ENCODE measurements at regions not wholly inside any gene's neighbourhood (a gene's known extent, or its start where the extent isn't known, plus 50 kb on each side); places are given as distances from the start of the nearest gene placed in this dataset.
"Not testable (repeated sequence)": the region's sequence is repeated elsewhere in the genome, so short reads cannot be mapped to it uniquely, and the experiment has no call there.

DNA sequence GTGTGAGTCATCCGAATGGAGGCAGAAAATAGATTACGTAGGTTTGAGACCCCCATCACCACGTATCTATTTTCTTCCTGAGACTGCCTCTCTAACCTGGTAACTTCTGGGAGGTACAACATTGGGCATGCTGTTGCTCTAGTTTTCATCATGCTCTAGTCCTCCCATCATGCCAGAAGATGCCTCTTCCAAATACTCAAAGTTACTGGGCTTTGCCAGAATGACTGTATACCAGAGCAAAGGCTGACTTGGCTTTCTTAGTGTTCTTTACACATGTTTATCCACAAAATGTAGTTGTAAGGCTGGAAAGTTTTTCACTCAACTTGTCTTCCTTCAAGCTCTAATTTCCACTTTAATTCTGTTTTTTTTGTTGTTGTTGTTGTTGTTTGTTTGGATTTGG, 370.5 kb downstream of the MDFIC start:
- FAIRE-seq: no peak
- H3K27me3 ChIP-seq (ENCODE audit: control insufficient read depth, insufficient read depth, low read length): no peaks in the 10 kb centered on the region
- TF ChIP-seq, protein P1, sequence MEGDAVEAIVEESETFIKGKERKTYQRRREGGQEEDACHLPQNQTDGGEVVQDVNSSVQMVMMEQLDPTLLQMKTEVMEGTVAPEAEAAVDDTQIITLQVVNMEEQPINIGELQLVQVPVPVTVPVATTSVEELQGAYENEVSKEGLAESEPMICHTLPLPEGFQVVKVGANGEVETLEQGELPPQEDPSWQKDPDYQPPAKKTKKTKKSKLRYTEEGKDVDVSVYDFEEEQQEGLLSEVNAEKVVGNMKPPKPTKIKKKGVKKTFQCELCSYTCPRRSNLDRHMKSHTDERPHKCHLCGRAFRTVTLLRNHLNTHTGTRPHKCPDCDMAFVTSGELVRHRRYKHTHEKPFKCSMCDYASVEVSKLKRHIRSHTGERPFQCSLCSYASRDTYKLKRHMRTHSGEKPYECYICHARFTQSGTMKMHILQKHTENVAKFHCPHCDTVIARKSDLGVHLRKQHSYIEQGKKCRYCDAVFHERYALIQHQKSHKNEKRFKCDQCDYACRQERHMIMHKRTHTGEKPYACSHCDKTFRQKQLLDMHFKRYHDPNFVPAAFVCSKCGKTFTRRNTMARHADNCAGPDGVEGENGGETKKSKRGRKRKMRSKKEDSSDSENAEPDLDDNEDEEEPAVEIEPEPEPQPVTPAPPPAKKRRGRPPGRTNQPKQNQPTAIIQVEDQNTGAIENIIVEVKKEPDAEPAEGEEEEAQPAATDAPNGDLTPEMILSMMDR (IDR thresholded peaks at IDR 0.05; ENCODE audit: insufficient read depth, low read length, severe bottlenecking): no peak

GRCh38 chr7:115289971-115290370, 368.1 kb downstream of the MDFIC start:
- H3K36me3 ChIP-seq (ENCODE audit: control insufficient read depth, insufficient read depth, low read length): no peaks in the 10 kb centered on the region
- DNase-seq (ENCODE audit: low read depth): no peak
- TF ChIP-seq, protein P1 (IDR thresholded peaks at IDR 0.05; ENCODE audit: insufficient read depth, low read length, severe bottlenecking): no peak
- H3K4me3 ChIP-seq (ENCODE audit: low read depth, low read length): no peak overlapping the region
- no peak for FAIRE-seq
- H3K27me3 ChIP-seq (ENCODE audit: control insufficient read depth, insufficient read depth, low read length): no peaks in the 10 kb centered on the region

More for the DNA sequence above, 370.5 kb downstream of the MDFIC start:
- no peak for DNase-seq (ENCODE audit: low read depth)
- H3K4me3 ChIP-seq (ENCODE audit: low read depth, low read length): no peak overlapping the region
- H3K36me3 ChIP-seq (ENCODE audit: control insufficient read depth, insufficient read depth, low read length): no peaks in the 10 kb centered on the region

DNA sequence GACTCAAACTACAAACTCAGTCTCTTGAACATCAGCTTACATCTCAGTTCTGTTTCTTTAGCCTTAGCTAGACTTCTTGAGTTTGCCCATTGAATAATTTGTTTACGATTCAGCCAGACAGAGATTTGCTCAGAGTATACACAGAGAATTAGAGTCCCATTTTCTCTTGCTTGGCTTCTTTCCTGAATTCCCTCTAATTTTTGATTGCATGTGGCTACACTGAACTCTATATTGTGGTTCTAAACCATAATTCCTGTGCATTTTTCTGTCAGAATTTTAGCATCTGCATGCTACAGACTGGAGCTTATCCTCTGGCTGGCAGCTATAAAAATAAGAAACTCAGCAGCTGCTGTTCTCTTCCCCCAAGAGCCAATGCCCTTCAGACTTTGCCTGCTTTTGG, 354.9 kb downstream of the MDFIC start:
- H3K27me3 ChIP-seq (ENCODE audit: control insufficient read depth, insufficient read depth, low read length): no peaks in the 10 kb centered on the region
- no peaks in the 10 kb centered on the region for H3K36me3 ChIP-seq (ENCODE audit: control insufficient read depth, insufficient read depth, low read length)
- TF ChIP-seq, protein P1 (IDR thresholded peaks at IDR 0.05; ENCODE audit: insufficient read depth, low read length, severe bottlenecking): no peak
- DNase-seq (ENCODE audit: low read depth) (no peak), FAIRE-seq (no peak)
- no peak overlapping the region for H3K4me3 ChIP-seq (ENCODE audit: low read depth, low read length)

DNA sequence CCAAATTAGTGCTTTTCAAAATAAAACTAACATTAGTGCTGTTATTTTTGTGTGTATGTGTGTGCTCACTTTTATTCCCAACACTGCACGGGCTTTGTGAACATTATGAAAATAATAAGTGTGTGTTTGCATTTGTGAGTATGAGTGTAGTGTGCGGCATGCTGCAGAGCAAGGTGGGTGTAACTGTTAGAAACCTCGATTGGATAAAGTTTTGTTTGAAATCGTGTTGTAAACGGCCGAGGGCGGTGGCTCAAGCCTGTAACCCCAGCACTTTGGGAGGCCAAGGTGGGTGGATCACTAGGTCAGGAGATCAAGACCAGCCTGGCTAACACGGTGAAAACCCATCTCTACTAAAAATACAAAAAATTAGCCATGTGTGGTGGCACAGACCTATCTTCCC, 352.0 kb downstream of the MDFIC start:
- H3K36me3 ChIP-seq (ENCODE audit: control insufficient read depth, insufficient read depth, low read length); H3K27me3 ChIP-seq (ENCODE audit: control insufficient read depth, insufficient read depth, low read length); FAIRE-seq; H3K4me3 ChIP-seq (ENCODE audit: low read depth, low read length); DNase-seq (ENCODE audit: low read depth): not testable (repeated sequence)

- no peak for DNase-seq (ENCODE audit: low read depth)
- Histone ChIP-seq H3K4me3 (ENCODE audit: low read depth, low read length) (no peak overlapping the region), H3K27me3 (ENCODE audit: control insufficient read depth, insufficient read depth, low read length) (no peaks in the 10 kb centered on the region), H3K36me3 (ENCODE audit: control insufficient read depth, insufficient read depth, low read length) (no peaks in the 10 kb centered on the region)
- TF ChIP-seq, protein P1 (IDR thresholded peaks at IDR 0.05; ENCODE audit: insufficient read depth, low read length, severe bottlenecking): no peak
- no peak for FAIRE-seq
Measured at GRCh38 chr7:115273139-115273772, 351.4 kb downstream of the MDFIC start.

DNA sequence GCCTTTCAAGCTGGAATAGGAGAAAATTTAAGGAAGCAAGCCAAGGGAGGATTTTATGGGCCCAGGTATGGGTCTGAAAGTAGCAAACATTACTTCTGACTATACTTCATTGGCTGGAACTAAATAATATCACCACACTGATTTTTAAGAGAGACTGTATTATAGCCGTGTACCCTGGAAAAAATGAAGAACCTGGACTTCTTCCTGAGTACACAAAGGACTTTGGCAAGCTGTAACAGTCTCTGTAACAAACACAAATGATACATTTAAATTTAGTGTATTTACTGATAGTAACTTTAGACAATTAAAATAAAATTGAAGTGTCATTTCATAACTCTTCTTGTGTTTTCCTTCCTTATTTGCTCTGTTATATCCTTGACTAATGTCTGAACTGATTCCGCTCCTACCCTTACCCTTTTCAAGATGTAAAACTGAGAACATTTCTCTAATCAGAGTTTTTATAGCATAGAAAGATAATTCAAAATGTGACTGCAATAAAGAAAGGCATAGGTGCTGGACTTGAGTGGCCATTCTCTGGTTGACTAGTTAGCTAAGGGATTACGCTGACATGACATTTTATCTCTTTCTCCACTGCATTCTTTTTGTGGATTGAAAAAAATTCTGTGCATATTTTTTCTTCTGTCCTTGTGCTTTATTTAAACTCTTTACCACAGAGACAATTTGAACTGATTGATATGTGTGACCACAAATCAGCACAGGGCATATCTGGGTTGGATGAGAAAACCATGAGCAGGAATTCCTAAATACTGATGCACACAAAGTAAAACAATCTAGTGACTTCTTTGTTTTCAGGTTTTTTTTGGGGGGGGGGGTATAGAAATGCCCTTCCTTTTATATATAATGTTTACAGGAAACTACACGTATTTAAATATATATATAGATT, 349.7 kb downstream of the MDFIC start:
- Histone ChIP-seq H3K36me3 (ENCODE audit: control insufficient read depth, insufficient read depth, low read length) (no peaks in the 10 kb centered on the region), H3K27me3 (ENCODE audit: control insufficient read depth, insufficient read depth, low read length) (no peaks in the 10 kb centered on the region), H3K4me3 (ENCODE audit: low read depth, low read length) (no peak overlapping the region)
- FAIRE-seq (no peak), DNase-seq (ENCODE audit: low read depth) (no peak)
- TF ChIP-seq, protein P1 (IDR thresholded peaks at IDR 0.05; ENCODE audit: insufficient read depth, low read length, severe bottlenecking): no peak
